ENCODE measurements at regions not wholly inside any gene's neighbourhood (a gene's known extent, or its start where the extent isn't known, plus 50 kb on each side); places are given as distances from the start of the nearest gene placed in this dataset.
"Not testable (repeated sequence)": the region's sequence is repeated elsewhere in the genome, so short reads cannot be mapped to it uniquely, and the experiment has no call there.

GRCh38 chr2:49861821-49862220 lies 707.5 kb upstream of the FSHR start:
- Mint-ChIP-seq H3K4me3 (no peak overlapping the region), H3K27me3 (no peaks in the 10 kb centered on the region), H3K36me3 (no peaks in the 10 kb centered on the region), H3K9me3 (peaks cover 0 to 6% (median 0%) of the 10 kb centered on the region in 9 donors), H3K27ac (no peak overlapping the region), H3K4me1 (no peaks in the 10 kb centered on the region)
- ATAC-seq (no peak), DNase-seq (no peak)
- POLR2A ChIA-PET, result no interaction called here

GRCh38 chr2:49860834-49861233 lies 706.5 kb upstream of the FSHR start:
- H3K27ac Mint-ChIP-seq, result no peak overlapping the region
- no peak for ATAC-seq
- POLR2A ChIA-PET, result no interaction called here

GRCh38 chr2:49860170-49860569 lies 705.9 kb upstream of the FSHR start:
- H3K36me3 Mint-ChIP-seq, result no peaks in the 10 kb centered on the region
- H3K27ac Mint-ChIP-seq, result no peak overlapping the region
- H3K9me3 Mint-ChIP-seq, result peaks cover 0 to 9% (median 2%) of the 10 kb centered on the region in 9 donors
- no peaks in the 10 kb centered on the region for H3K27me3 Mint-ChIP-seq
- no peak overlapping the region for H3K4me3 Mint-ChIP-seq
- ATAC-seq (no peak), DNase-seq (no peak)
- POLR2A ChIA-PET, result no interaction called here
- no peaks in the 10 kb centered on the region for H3K4me1 Mint-ChIP-seq

More at GRCh38 chr2:49860834-49861233, 706.5 kb upstream of the FSHR start:
- no peak for DNase-seq
- no peaks in the 10 kb centered on the region for H3K27me3 Mint-ChIP-seq
- H3K4me1 Mint-ChIP-seq, result no peaks in the 10 kb centered on the region
- H3K4me3 Mint-ChIP-seq, result no peak overlapping the region
- H3K36me3 Mint-ChIP-seq, result no peaks in the 10 kb centered on the region
- H3K9me3 Mint-ChIP-seq, result peaks cover 0 to 9% (median 2%) of the 10 kb centered on the region in 9 donors

GRCh38 chr2:49858657-49859056 lies 704.3 kb upstream of the FSHR start:
- Mint-ChIP-seq H3K9me3 (peaks cover 0 to 14% (median 1%) of the 10 kb centered on the region in 9 donors), H3K4me3 (no peak overlapping the region), H3K27ac (no peak overlapping the region), H3K27me3 (no peaks in the 10 kb centered on the region), H3K36me3 (no peaks in the 10 kb centered on the region), H3K4me1 (no peaks in the 10 kb centered on the region)
- POLR2A ChIA-PET, result no interaction called here
- no peak for ATAC-seq
- DNase-seq, result no peak

GRCh38 chr2:49858113-49858490 lies 703.8 kb upstream of the FSHR start:
- no peaks in the 10 kb centered on the region for H3K36me3 Mint-ChIP-seq
- no peaks in the 10 kb centered on the region for H3K4me1 Mint-ChIP-seq
- no peak overlapping the region for H3K4me3 Mint-ChIP-seq
- DNase-seq (no peak), ATAC-seq (no peak)
- peaks cover 0 to 19% (median 2%) of the 10 kb centered on the region in 9 donors for H3K9me3 Mint-ChIP-seq
- no peak overlapping the region for H3K27ac Mint-ChIP-seq
- H3K27me3 Mint-ChIP-seq, result no peaks in the 10 kb centered on the region
- POLR2A ChIA-PET, result no interaction called here

GRCh38 chr2:49857371-49858112 lies 703.2 kb upstream of the FSHR start:
- no peak for DNase-seq
- Mint-ChIP-seq H3K27me3 (no peaks in the 10 kb centered on the region), H3K4me3 (no peak overlapping the region), H3K9me3 (peaks cover 0 to 22% (median 2%) of the 10 kb centered on the region in 9 donors), H3K36me3 (no peaks in the 10 kb centered on the region), H3K4me1 (no peaks in the 10 kb centered on the region), H3K27ac (no peak overlapping the region)
- no peak for ATAC-seq
- POLR2A ChIA-PET, result no interaction called here

- H3K4me3 Mint-ChIP-seq, result no peak overlapping the region
Observed at GRCh38 chr2:49845671-49846070, 691.4 kb upstream of the FSHR start.

GRCh38 chr2:49845021-49845420 lies 690.7 kb upstream of the FSHR start:
- no peak for ATAC-seq
- DNase-seq, result no peak
- no peak overlapping the region for H3K4me3 Mint-ChIP-seq
- no peaks in the 10 kb centered on the region for H3K4me1 Mint-ChIP-seq
- peaks cover 0 to 12% (median 0%) of the 10 kb centered on the region in 9 donors for H3K9me3 Mint-ChIP-seq
- POLR2A ChIA-PET, result no interaction called here
- peaks cover 0 to 3% (median 0%) of the 10 kb centered on the region in 5 donors for H3K27me3 Mint-ChIP-seq
- H3K27ac Mint-ChIP-seq, result no peak overlapping the region
- no peaks in the 10 kb centered on the region for H3K36me3 Mint-ChIP-seq

More at GRCh38 chr2:49845671-49846070, 691.4 kb upstream of the FSHR start:
- no peaks in the 10 kb centered on the region for H3K4me1 Mint-ChIP-seq
- H3K9me3 Mint-ChIP-seq, result peaks cover 0 to 10% (median 1%) of the 10 kb centered on the region in 9 donors
- H3K36me3 Mint-ChIP-seq, result no peaks in the 10 kb centered on the region
- peaks cover 0 to 3% (median 0%) of the 10 kb centered on the region in 5 donors for H3K27me3 Mint-ChIP-seq
- no peak for DNase-seq
- POLR2A ChIA-PET, result no interaction called here
- ATAC-seq, result no peak
- no peak overlapping the region for H3K27ac Mint-ChIP-seq

GRCh38 chr2:49844113-49844512 lies 689.8 kb upstream of the FSHR start:
- DNase-seq, H3K36me3 Mint-ChIP-seq, H3K27ac Mint-ChIP-seq, H3K4me3 Mint-ChIP-seq, H3K4me1 Mint-ChIP-seq, H3K27me3 Mint-ChIP-seq, ATAC-seq, POLR2A ChIA-PET: not testable (repeated sequence)
- peaks cover 0 to 12% (median 0%) of the 10 kb centered on the region in 9 donors for H3K9me3 Mint-ChIP-seq

GRCh38 chr2:49843314-49843713 lies 689.0 kb upstream of the FSHR start:
- DNase-seq (no peak), ATAC-seq (no peak)
- Mint-ChIP-seq H3K27me3 (peaks cover 0 to 3% (median 0%) of the 10 kb centered on the region in 5 donors), H3K4me3 (no peak overlapping the region), H3K9me3 (peaks cover 0 to 12% (median 0%) of the 10 kb centered on the region in 9 donors), H3K36me3 (no peaks in the 10 kb centered on the region), H3K4me1 (no peaks in the 10 kb centered on the region), H3K27ac (no peak overlapping the region)
- POLR2A ChIA-PET, result no interaction called here

- no peak overlapping the region for H3K4me3 Mint-ChIP-seq
- no peak overlapping the region for H3K27ac Mint-ChIP-seq
- no peak for DNase-seq
- POLR2A ChIA-PET, result no interaction called here
- no peaks in the 10 kb centered on the region for H3K4me1 Mint-ChIP-seq
- H3K27me3 Mint-ChIP-seq, result peaks cover 0 to 6% (median 0%) of the 10 kb centered on the region in 5 donors
- ATAC-seq, result no peak
- no peaks in the 10 kb centered on the region for H3K36me3 Mint-ChIP-seq
- peaks cover 0 to 9% (median 0%) of the 10 kb centered on the region in 9 donors for H3K9me3 Mint-ChIP-seq
Observed at GRCh38 chr2:49840428-49840975, 686.2 kb upstream of the FSHR start.

- no peak for ATAC-seq
- no peak overlapping the region for H3K27ac Mint-ChIP-seq
- no peak for DNase-seq
- H3K36me3 Mint-ChIP-seq, result no peaks in the 10 kb centered on the region
- H3K9me3 Mint-ChIP-seq, result peaks cover 0 to 9% (median 0%) of the 10 kb centered on the region in 9 donors
- POLR2A ChIA-PET, result no interaction called here
- no peaks in the 10 kb centered on the region for H3K4me1 Mint-ChIP-seq
- H3K27me3 Mint-ChIP-seq, result peaks cover 0 to 6% (median 0%) of the 10 kb centered on the region in 5 donors
- no peak overlapping the region for H3K4me3 Mint-ChIP-seq
Observed at GRCh38 chr2:49839818-49840217, 685.5 kb upstream of the FSHR start.

- Mint-ChIP-seq H3K27ac (no peak overlapping the region), H3K36me3 (no peaks in the 10 kb centered on the region), H3K9me3 (peaks cover 0 to 7% (median 0%) of the 10 kb centered on the region in 9 donors), H3K4me1 (no peaks in the 10 kb centered on the region), H3K4me3 (no peak overlapping the region), H3K27me3 (peaks cover 0 to 3% (median 0%) of the 10 kb centered on the region in 5 donors)
- ATAC-seq, result no peak
- POLR2A ChIA-PET, result no interaction called here
- DNase-seq, result no peak
Observed at GRCh38 chr2:49837561-49838293, 683.4 kb upstream of the FSHR start.

All from naive thymus-derived CD8-positive, alpha-beta T cell (primary cell).